Umbilical cord (tissue), 1 donor: ENCODE measurements at regions not wholly inside any gene's neighbourhood (a gene's known extent, or its start where the extent isn't known, plus 50 kb on each side); places are given as distances from the start of the nearest gene placed in this dataset.
"Not testable (repeated sequence)": the region's sequence is repeated elsewhere in the genome, so short reads cannot be mapped to it uniquely, and the experiment has no call there.

Experiments
- DNase-seq: peaks from one replicate; pipeline ENCODE4 v3.0.0-alpha.2; 2015; ENCODE audit warnings: low spot score

- DNase-seq: no peak
Measured at GRCh38 chr1:222416001-222416791, 131.7 kb downstream of the HHIPL2 start.

GRCh38 chr1:222415441-222415840 lies 132.5 kb downstream of the HHIPL2 start:
- DNase-seq: no peak

- no peak for DNase-seq
Measured at GRCh38 chr1:222413991-222414549, 133.8 kb downstream of the HHIPL2 start.

- DNase-seq: no peak
Measured at GRCh38 chr1:222413436-222413835, 134.5 kb downstream of the HHIPL2 start.

- DNase-seq: no peak
Measured at GRCh38 chr1:222404710-222405109, 143.2 kb downstream of the HHIPL2 start.

- DNase-seq: no peak
Measured at GRCh38 chr1:222399197-222399596, 148.7 kb downstream of the HHIPL2 start.

GRCh38 chr1:222394224-222394623 lies 153.7 kb downstream of the HHIPL2 start:
- DNase-seq: no peak

- no peak for DNase-seq
Measured at GRCh38 chr1:222392556-222392955, 155.3 kb downstream of the HHIPL2 start.

GRCh38 chr1:222390181-222390580 lies 157.7 kb downstream of the HHIPL2 start:
- DNase-seq: no peak

GRCh38 chr1:222387007-222387814 lies 160.7 kb downstream of the HHIPL2 start:
- no peak for DNase-seq

- no peak for DNase-seq
Measured at GRCh38 chr1:222385955-222386354, 161.9 kb downstream of the HHIPL2 start.

- DNase-seq: no peak
Measured at GRCh38 chr1:222385262-222385661, 162.6 kb downstream of the HHIPL2 start.

- no peak for DNase-seq
Measured at GRCh38 chr1:222384531-222384930, 163.4 kb downstream of the HHIPL2 start.

GRCh38 chr1:222382171-222382570 lies 165.7 kb downstream of the HHIPL2 start:
- DNase-seq: no peak

GRCh38 chr1:222377428-222378088 lies 170.3 kb downstream of the HHIPL2 start:
- DNase-seq: no peak

GRCh38 chr1:222376791-222377190 lies 171.1 kb downstream of the HHIPL2 start:
- DNase-seq: not testable (repeated sequence)

GRCh38 chr1:222375701-222376100 lies 172.2 kb downstream of the HHIPL2 start:
- no peak for DNase-seq

- no peak for DNase-seq
Measured at GRCh38 chr1:222373831-222374602, 173.9 kb downstream of the HHIPL2 start.

- DNase-seq: no peak
Measured at GRCh38 chr1:222373216-222373615, 174.7 kb downstream of the HHIPL2 start.

- DNase-seq: no peak
Measured at GRCh38 chr1:222372221-222372620, 175.7 kb downstream of the HHIPL2 start.
